PC-3 (cell line): ENCODE measurements at regions not wholly inside any gene's neighbourhood (a gene's known extent, or its start where the extent isn't known, plus 50 kb on each side); places are given as distances from the start of the nearest gene placed in this dataset.

Experiments
- ATAC-seq: fragments of 200-7000 bp; cut with Tn5 transposase; 2 replicates; pipeline ENCODE4 v1.9.1; 2020; ENCODE audit warnings: mild to moderate bottlenecking, moderate library complexity
- BruUV-seq: library from RNA; stranded (reverse); fragments of 400-500 nt; replicated peaks from 2 replicates; lab custom pipeline; 2021; lab: Mats Ljungman, UMichigan
- CTCF ChIA-PET: fragments of 300-600 bp; sonication (Branson Sonifier 250); formaldehyde crosslinking; loops from one replicate; lab custom pipeline; 2022; ENCODE audit warnings: antibody characterized with exemption; lab: Charles Lee
- POLR2A ChIA-PET: fragments of 300-600 bp; sonication (Branson Sonifier 250); formaldehyde crosslinking; loops from one replicate; lab custom pipeline; 2022; ENCODE audit warnings: antibody characterized with exemption; ENCODE audit not compliant: unreplicated experiment; lab: Charles Lee
- DNase-seq: peaks from one replicate; pipeline ENCODE4 v3.0.0-alpha.2; 2015
- H2AFZ ChIP-seq: fragments of 300-600 bp; sonication (generic); 2 replicates; pipeline ENCODE4 v1.6.0; 2016; ENCODE audit warnings: antibody characterized with exemption, low read length
- H3F3A ChIP-seq: fragments of 300-600 bp; sonication (generic); one replicate; pipeline ENCODE4 v1.6.0; 2017; ENCODE audit warnings: antibody characterized with exemption, low read length, control low read depth, mild to moderate bottlenecking; ENCODE audit not compliant: unreplicated experiment
- H3K27ac ChIP-seq: fragments of 300-600 bp; sonication (generic); 2 replicates; pipeline ENCODE4 v1.5.1; 2016; ENCODE audit warnings: mild to moderate bottlenecking, low read length
- H3K27me3 ChIP-seq: fragments of 300-600 bp; sonication (generic); 2 replicates; pipeline ENCODE4 v1.6.1; 2016; ENCODE audit warnings: low read length, mixed read lengths
- H3K36me3 ChIP-seq: fragments of 300-600 bp; sonication (generic); 2 replicates; pipeline ENCODE4 v1.6.1; 2016; ENCODE audit warnings: low read depth, mixed run types, low read length, mixed read lengths
- H3K4me1 ChIP-seq: fragments of 300-600 bp; sonication (generic); 2 replicates; pipeline ENCODE4 v1.5.1; 2016; ENCODE audit warnings: low read length; ENCODE audit not compliant: insufficient read depth
- H3K4me2 ChIP-seq: fragments of 300-600 bp; sonication (generic); 2 replicates; pipeline ENCODE4 v1.6.0; 2016; ENCODE audit warnings: low read length
- H3K4me3 ChIP-seq: fragments of 300-600 bp; sonication (generic); 2 replicates; pipeline ENCODE4 v1.5.1; 2016; ENCODE audit warnings: mild to moderate bottlenecking, low read length, mixed read lengths
- H3K79me2 ChIP-seq: fragments of 300-600 bp; sonication (generic); 2 replicates; pipeline ENCODE4 v1.6.1; 2017; ENCODE audit warnings: low read length, mixed read lengths
- H3K9ac ChIP-seq: fragments of 300-600 bp; sonication (generic); 2 replicates; pipeline ENCODE4 v1.6.0; 2016; ENCODE audit warnings: mild to moderate bottlenecking, low read length
- H3K9me2 ChIP-seq: fragments of 300-600 bp; sonication (generic); replicated peaks from 2 replicates; pipeline ENCODE4 v1.6.1; 2016; ENCODE audit warnings: mixed run types, low read length, mixed read lengths
- H3K9me3 ChIP-seq: fragments of 300-600 bp; sonication (generic); 2 replicates; pipeline ENCODE4 v1.6.1; 2016; ENCODE audit warnings: low read length, mixed read lengths
- H4K20me1 ChIP-seq: fragments of 300-600 bp; sonication (generic); 2 replicates; pipeline ENCODE4 v1.6.1; 2016; ENCODE audit warnings: low read length, mixed read lengths
- EZH2 ChIP-seq: fragments of 300-600 bp; sonication (generic); IDR thresholded peaks from one replicate; pipeline ENCODE4 v1.6.1; 2017; ENCODE audit warnings: antibody characterized with exemption, mild to moderate bottlenecking, low read length; ENCODE audit not compliant: unreplicated experiment
- EZH2phosphoT487 ChIP-seq: fragments of 300-600 bp; sonication (generic); IDR thresholded peaks from 2 replicates; pipeline ENCODE4 v1.6.1; 2018; ENCODE audit warnings: mild to moderate bottlenecking, antibody characterized with exemption, low read length, borderline replicate concordance
- intact Hi-C: fragments of 100-400 bp; cut with micrococcal nuclease; formaldehyde crosslinking; loops from 2 replicates; pipeline ENCODE4 v1.9.0; 2023
- TF ChIP-seq, protein P1 (sequence below): fragments of 300-600 bp; sonication (generic); conservative IDR thresholded peaks from 2 replicates; pipeline ENCODE4 v1.5.1; 2017; ENCODE audit warnings: antibody characterized with exemption, low read depth, mild to moderate bottlenecking, low read length

DNA sequence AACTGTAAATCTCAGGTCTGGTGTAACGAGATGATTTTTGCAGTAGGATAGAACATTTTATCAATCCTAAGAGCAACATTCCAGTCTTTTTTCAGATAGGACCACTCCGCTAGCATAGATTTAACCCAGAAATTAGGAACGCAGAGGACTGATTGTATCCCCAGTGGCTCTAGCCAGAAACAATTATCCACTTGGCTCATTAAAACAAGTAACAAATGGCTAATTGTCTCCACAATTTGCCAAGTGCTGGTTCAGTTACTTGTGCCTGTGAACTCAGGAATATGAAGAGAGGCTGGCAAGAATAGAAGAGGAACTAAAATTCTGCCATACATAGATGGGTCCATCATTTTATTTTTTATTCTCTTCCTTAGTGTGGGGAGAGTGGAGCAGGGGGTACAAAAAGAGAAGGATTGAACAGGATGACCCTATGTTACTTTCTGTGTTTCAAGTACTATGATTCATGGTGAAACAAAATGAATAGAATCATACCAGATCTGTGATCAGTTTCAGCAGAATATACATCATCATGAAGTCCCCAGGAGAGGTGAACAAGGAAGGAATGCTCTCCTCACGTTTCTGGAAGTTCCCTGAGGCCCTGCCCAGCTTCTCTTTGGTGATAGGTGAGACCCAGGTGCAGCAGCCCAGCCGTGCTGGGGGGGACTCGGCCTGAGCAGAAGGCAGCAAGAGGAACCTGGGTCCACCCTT is 121.6 kb downstream of the ARL4C start:
- BruUV-seq: no TSS peak
- ChIA-PET CTCF (no interaction called here), POLR2A (no interaction called here)
- ATAC-seq (no peak), DNase-seq (no peak)
- H3K4me3 ChIP-seq: no peak overlapping the region
- H4K20me1 ChIP-seq: no peaks in the 10 kb centered on the region
- no peak overlapping the region for H3K4me2 ChIP-seq
- no peaks in the 10 kb centered on the region for H3F3A ChIP-seq
- H3K4me1 ChIP-seq: peaks cover 8% of the 10 kb centered on the region; the same call in 1 of the 2 replicates
- no peak overlapping the region for H3K27ac ChIP-seq
- H3K36me3 ChIP-seq: no peaks in the 10 kb centered on the region
- H3K27me3 ChIP-seq: no peaks in the 10 kb centered on the region
- H2AFZ ChIP-seq: no peak overlapping the region
- no peak overlapping the region for H3K9ac ChIP-seq
- no peaks in the 10 kb centered on the region for H3K9me3 ChIP-seq
- TF ChIP-seq, protein P1, sequence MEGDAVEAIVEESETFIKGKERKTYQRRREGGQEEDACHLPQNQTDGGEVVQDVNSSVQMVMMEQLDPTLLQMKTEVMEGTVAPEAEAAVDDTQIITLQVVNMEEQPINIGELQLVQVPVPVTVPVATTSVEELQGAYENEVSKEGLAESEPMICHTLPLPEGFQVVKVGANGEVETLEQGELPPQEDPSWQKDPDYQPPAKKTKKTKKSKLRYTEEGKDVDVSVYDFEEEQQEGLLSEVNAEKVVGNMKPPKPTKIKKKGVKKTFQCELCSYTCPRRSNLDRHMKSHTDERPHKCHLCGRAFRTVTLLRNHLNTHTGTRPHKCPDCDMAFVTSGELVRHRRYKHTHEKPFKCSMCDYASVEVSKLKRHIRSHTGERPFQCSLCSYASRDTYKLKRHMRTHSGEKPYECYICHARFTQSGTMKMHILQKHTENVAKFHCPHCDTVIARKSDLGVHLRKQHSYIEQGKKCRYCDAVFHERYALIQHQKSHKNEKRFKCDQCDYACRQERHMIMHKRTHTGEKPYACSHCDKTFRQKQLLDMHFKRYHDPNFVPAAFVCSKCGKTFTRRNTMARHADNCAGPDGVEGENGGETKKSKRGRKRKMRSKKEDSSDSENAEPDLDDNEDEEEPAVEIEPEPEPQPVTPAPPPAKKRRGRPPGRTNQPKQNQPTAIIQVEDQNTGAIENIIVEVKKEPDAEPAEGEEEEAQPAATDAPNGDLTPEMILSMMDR: no peak
- no peaks in the 10 kb centered on the region for H3K9me2 ChIP-seq
- H3K79me2 ChIP-seq: no peaks in the 10 kb centered on the region
- intact Hi-C loops: no loop called here

DNA sequence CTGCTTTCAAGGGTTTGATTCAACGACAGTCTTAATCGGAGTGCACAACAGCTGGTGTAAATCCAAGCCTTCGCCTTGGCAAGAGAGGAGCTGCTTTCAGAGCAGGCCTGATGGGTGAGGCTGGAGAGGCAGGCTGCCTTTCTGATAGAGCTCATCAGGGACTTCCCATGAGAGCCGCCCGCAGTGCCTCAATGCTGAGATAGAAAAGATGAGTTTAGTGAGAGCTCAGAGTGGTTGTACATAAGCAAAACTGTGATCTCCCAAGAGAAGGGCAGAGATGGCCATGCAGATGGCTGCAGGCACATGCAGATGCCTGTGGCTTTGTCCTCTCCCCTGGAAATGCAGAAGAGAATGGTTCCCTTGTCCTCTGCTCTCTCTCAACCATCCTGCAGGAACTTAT is 122.1 kb downstream of the ARL4C start:
- H3F3A ChIP-seq: no peaks in the 10 kb centered on the region
- H3K27me3 ChIP-seq: no peaks in the 10 kb centered on the region
- H2AFZ ChIP-seq: no peak overlapping the region
- H3K36me3 ChIP-seq: no peaks in the 10 kb centered on the region
- no peak overlapping the region for H3K4me3 ChIP-seq
- no peaks in the 10 kb centered on the region for H3K9me3 ChIP-seq
- peaks cover 14% of the 10 kb centered on the region for H3K4me1 ChIP-seq
- no peaks in the 10 kb centered on the region for H3K79me2 ChIP-seq
- DNase-seq (no peak), ATAC-seq (no peak)
- intact Hi-C loops: no loop called here
- no peak overlapping the region for H3K9ac ChIP-seq
- ChIA-PET POLR2A (no interaction called here), CTCF (no interaction called here)
- no peak for TF ChIP-seq EZH2phosphoT487
- TF ChIP-seq, protein P1: no peak
- no peak for TF ChIP-seq EZH2
- BruUV-seq: no TSS peak
- no peaks in the 10 kb centered on the region for H4K20me1 ChIP-seq
- H3K27ac ChIP-seq: no peak overlapping the region
- H3K9me2 ChIP-seq: no peaks in the 10 kb centered on the region
- H3K4me2 ChIP-seq: no peak overlapping the region

DNA sequence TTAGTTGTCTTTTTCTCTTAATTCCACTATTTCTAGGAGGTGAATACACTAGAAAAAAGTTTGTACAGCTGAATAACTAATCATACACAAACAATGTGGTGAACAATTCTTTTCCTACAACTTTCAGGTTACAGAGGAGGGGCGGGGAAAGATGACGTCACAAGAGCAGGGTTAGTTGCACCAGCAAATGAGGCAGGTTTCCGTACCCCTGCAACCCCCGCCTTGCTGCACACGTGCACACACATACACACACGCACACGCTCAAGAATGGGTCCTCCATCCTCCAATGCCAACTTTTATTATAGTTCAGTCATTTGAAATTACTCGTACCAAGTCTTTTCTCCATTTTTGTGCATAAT is 122.8 kb downstream of the ARL4C start:
- CTCF ChIA-PET: no interaction called here

More for the DNA sequence above, 122.8 kb downstream of the ARL4C start:
- Histone ChIP-seq H3K9me3 (no peaks in the 10 kb centered on the region), H3K4me1 (peaks cover 20% of the 10 kb centered on the region), H4K20me1 (no peaks in the 10 kb centered on the region), H2AFZ (no peak overlapping the region), H3F3A (no peaks in the 10 kb centered on the region), H3K27ac (no peak overlapping the region), H3K9me2 (no peaks in the 10 kb centered on the region), H3K27me3 (no peaks in the 10 kb centered on the region), H3K79me2 (no peaks in the 10 kb centered on the region), H3K9ac (no peak overlapping the region), H3K4me2 (no peak overlapping the region), H3K36me3 (no peaks in the 10 kb centered on the region), H3K4me3 (no peak overlapping the region)
- intact Hi-C loops: no loop called here
- ATAC-seq: no peak
- DNase-seq: no peak
- TF ChIP-seq, protein P1: no peak
- no peak for TF ChIP-seq EZH2
- TF ChIP-seq EZH2phosphoT487: no peak
- POLR2A ChIA-PET: no interaction called here
- no TSS peak for BruUV-seq
